C4-2B (cell line): ENCODE measurements at regions not wholly inside any gene's neighbourhood (a gene's known extent, or its start where the extent isn't known, plus 50 kb on each side); places are given as distances from the start of the nearest gene placed in this dataset.
"Not testable (repeated sequence)": the region's sequence is repeated elsewhere in the genome, so short reads cannot be mapped to it uniquely, and the experiment has no call there.

ENCODE experiments used
- H3K27ac ChIP-seq: fragments of 450-650 bp; 2 replicates; pipeline ENCODE4 v1.5.1; 2017
- CTCF ChIP-seq: fragments of 450-650 bp; conservative IDR thresholded peaks from 2 replicates; pipeline ENCODE4 v1.5.1; 2017; ENCODE audit warnings: mild to moderate bottlenecking
- ZFX ChIP-seq: fragments of 450-650 bp; IDR thresholded peaks from 2 replicates; pipeline ENCODE4 v1.6.1; 2017

- no peak overlapping the region for H3K27ac ChIP-seq
- TF ChIP-seq ZFX: no peak
- TF ChIP-seq CTCF: no peak
Measured at GRCh38 chr3:72510247-72510646, 338.0 kb downstream of the SHQ1 start.

GRCh38 chr3:72505539-72506405 is 342.5 kb downstream of the SHQ1 start:
- no peak overlapping the region for H3K27ac ChIP-seq
- TF ChIP-seq CTCF: no peak
- no peak for TF ChIP-seq ZFX

- not testable (repeated sequence) for H3K27ac ChIP-seq
Measured at GRCh38 chr3:72497501-72497900, 350.7 kb downstream of the SHQ1 start.

GRCh38 chr3:72496051-72496670 is 352.1 kb downstream of the SHQ1 start:
- H3K27ac ChIP-seq: no peak overlapping the region
- TF ChIP-seq CTCF (no peak), ZFX (no peak)

- H3K27ac ChIP-seq: no peak overlapping the region
- TF ChIP-seq ZFX (no peak), CTCF (no peak)
Measured at GRCh38 chr3:72494626-72495025, 353.6 kb downstream of the SHQ1 start.

GRCh38 chr3:72494130-72494529 is 354.1 kb downstream of the SHQ1 start:
- TF ChIP-seq CTCF: no peak
- TF ChIP-seq ZFX: no peak

GRCh38 chr3:72492240-72492639 is 356.0 kb downstream of the SHQ1 start:
- H3K27ac ChIP-seq: no peak overlapping the region
- TF ChIP-seq CTCF (no peak), ZFX (no peak)

More at GRCh38 chr3:72494130-72494529, 354.1 kb downstream of the SHQ1 start:
- no peak overlapping the region for H3K27ac ChIP-seq
